OCI-LY3 (cell line): ENCODE measurements at regions not wholly inside any gene's neighbourhood (a gene's known extent, or its start where the extent isn't known, plus 50 kb on each side); places are given as distances from the start of the nearest gene placed in this dataset.

Source experiments
- H2AFZ ChIP-seq: fragments of 200-600, 300-600 bp; shearing (Covaris generic); 2 replicates; pipeline ENCODE4 v1.6.0; 2014; ENCODE audit warnings: antibody characterized with exemption, low read depth, low read length
- H3K27ac ChIP-seq: fragments of 200-600, 300-600 bp; sonication (generic); 2 replicates; pipeline ENCODE4 v1.5.1; 2014; ENCODE audit warnings: mild to moderate bottlenecking, low read length, moderate library complexity, mixed read lengths
- H3K27me3 ChIP-seq: fragments of 200-600, 300-600 bp; sonication (generic); 2 replicates; pipeline ENCODE4 v1.6.1; 2014; ENCODE audit warnings: low read depth, low read length, mixed read lengths
- H3K36me3 ChIP-seq: fragments of 200-600, 300-600 bp; sonication (generic); replicated peaks from 2 replicates; pipeline ENCODE3; 2014; ENCODE audit warnings: low read depth, low read length, mixed read lengths
- H3K4me1 ChIP-seq: fragments of 300-600, 200-600 bp; sonication (generic); 2 replicates; pipeline ENCODE4 v1.6.1; 2014; ENCODE audit warnings: low read length, mixed read lengths
- H3K4me2 ChIP-seq: fragments of 200-600, 300-600 bp; sonication (generic); 2 replicates; pipeline ENCODE4 v1.6.1; 2014; ENCODE audit warnings: low read length, mixed read lengths
- H3K4me3 ChIP-seq: fragments of 300-600, 200-600 bp; sonication (generic); 2 replicates; pipeline ENCODE4 v1.5.1; 2014; ENCODE audit warnings: antibody characterized with exemption, mild to moderate bottlenecking, low read length, moderate library complexity
- H3K79me2 ChIP-seq: fragments of 300-600, 200-600 bp; shearing (Covaris generic); 2 replicates; pipeline ENCODE4 v1.6.1; 2014; ENCODE audit warnings: mild to moderate bottlenecking, low read length, mixed read lengths
- H3K9ac ChIP-seq: fragments of 300-600, 200-600 bp; shearing (Covaris generic); 2 replicates; pipeline ENCODE4 v1.6.0; 2014; ENCODE audit warnings: mild to moderate bottlenecking, low read length, moderate library complexity
- H3K9me3 ChIP-seq: fragments of 200-600, 300-600 bp; shearing (Covaris generic); 2 replicates; pipeline ENCODE4 v1.6.1; 2014; ENCODE audit warnings: low read length, mixed read lengths; ENCODE audit not compliant: insufficient read depth
- H4K20me1 ChIP-seq: fragments of 200-600, 300-600 bp; sonication (generic); 2 replicates; pipeline ENCODE4 v1.6.1; 2016; ENCODE audit warnings: low read length, mixed read lengths; ENCODE audit not compliant: insufficient read depth
- EZH2phosphoT487 ChIP-seq: fragments of 200-600 bp; shearing (Covaris generic); IDR thresholded peaks from 2 replicates; pipeline ENCODE4 v1.6.1; 2018; ENCODE audit warnings: antibody characterized with exemption, mixed run types, low read depth
- TF ChIP-seq, protein P1 (sequence below): fragments of 200-600, 300-600 bp; sonication (generic); IDR thresholded peaks from 2 replicates; pipeline ENCODE4 v1.5.1; 2014; ENCODE audit warnings: antibody characterized with exemption, low read length, low read depth

GRCh38 chr5:24401773-24402172, 243.0 kb downstream of the CDH10 start:
- Histone ChIP-seq H3K9ac (no peak overlapping the region), H3K79me2 (no peaks in the 10 kb centered on the region)
- TF ChIP-seq, protein P1, sequence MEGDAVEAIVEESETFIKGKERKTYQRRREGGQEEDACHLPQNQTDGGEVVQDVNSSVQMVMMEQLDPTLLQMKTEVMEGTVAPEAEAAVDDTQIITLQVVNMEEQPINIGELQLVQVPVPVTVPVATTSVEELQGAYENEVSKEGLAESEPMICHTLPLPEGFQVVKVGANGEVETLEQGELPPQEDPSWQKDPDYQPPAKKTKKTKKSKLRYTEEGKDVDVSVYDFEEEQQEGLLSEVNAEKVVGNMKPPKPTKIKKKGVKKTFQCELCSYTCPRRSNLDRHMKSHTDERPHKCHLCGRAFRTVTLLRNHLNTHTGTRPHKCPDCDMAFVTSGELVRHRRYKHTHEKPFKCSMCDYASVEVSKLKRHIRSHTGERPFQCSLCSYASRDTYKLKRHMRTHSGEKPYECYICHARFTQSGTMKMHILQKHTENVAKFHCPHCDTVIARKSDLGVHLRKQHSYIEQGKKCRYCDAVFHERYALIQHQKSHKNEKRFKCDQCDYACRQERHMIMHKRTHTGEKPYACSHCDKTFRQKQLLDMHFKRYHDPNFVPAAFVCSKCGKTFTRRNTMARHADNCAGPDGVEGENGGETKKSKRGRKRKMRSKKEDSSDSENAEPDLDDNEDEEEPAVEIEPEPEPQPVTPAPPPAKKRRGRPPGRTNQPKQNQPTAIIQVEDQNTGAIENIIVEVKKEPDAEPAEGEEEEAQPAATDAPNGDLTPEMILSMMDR, result no peak
- TF ChIP-seq EZH2phosphoT487, result no peak

DNA sequence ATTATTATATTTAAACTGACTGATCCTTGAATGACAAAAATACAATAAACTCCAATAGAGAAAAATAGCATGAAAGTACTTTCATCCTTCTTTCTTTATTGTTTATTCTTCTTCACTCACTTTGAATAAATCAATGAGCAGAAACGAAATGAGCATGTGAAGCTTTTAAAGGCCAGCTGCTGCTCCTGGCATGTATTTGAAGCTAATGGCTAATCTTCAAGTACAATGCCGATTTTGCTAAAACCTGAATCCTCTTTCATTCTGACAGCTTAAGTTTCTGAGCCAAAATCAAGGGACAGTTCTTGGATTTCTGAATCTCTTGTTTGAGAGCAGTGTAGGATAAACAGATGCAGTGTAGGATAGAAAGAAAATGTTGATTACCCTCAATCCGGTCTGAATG, 237.3 kb downstream of the CDH10 start:
- Histone ChIP-seq H3K4me3 (no peak overlapping the region), H2AFZ (no peak overlapping the region)
- TF ChIP-seq, protein P1, result no peak
- TF ChIP-seq EZH2phosphoT487, result no peak

More at GRCh38 chr5:24401773-24402172, 243.0 kb downstream of the CDH10 start:
- Histone ChIP-seq H4K20me1 (no peaks in the 10 kb centered on the region), H3K4me3 (no peak overlapping the region), H3K4me2 (no peak overlapping the region), H3K9me3 (no peaks in the 10 kb centered on the region), H3K27me3 (no peaks in the 10 kb centered on the region), H3K4me1 (no peaks in the 10 kb centered on the region), H2AFZ (no peak overlapping the region), H3K27ac (no peak overlapping the region), H3K36me3 (no peaks in the 10 kb centered on the region)

GRCh38 chr5:24428345-24428744, 216.4 kb downstream of the CDH10 start:
- Histone ChIP-seq H4K20me1 (no peaks in the 10 kb centered on the region), H3K9me3 (no peaks in the 10 kb centered on the region), H3K4me3 (no peak overlapping the region), H3K27ac (no peak overlapping the region), H3K79me2 (no peaks in the 10 kb centered on the region), H3K36me3 (no peaks in the 10 kb centered on the region), H3K4me1 (no peaks in the 10 kb centered on the region), H3K9ac (no peak overlapping the region), H3K27me3 (no peaks in the 10 kb centered on the region), H2AFZ (no peak overlapping the region), H3K4me2 (no peak overlapping the region)
- TF ChIP-seq, protein P1, result no peak
- TF ChIP-seq EZH2phosphoT487, result no peak

More for the DNA sequence above, 237.3 kb downstream of the CDH10 start:
- Histone ChIP-seq H3K27ac (no peak overlapping the region), H3K27me3 (no peaks in the 10 kb centered on the region), H3K4me2 (no peak overlapping the region), H3K9ac (no peak overlapping the region), H4K20me1 (no peaks in the 10 kb centered on the region), H3K4me1 (no peaks in the 10 kb centered on the region), H3K79me2 (no peaks in the 10 kb centered on the region), H3K36me3 (no peaks in the 10 kb centered on the region), H3K9me3 (no peaks in the 10 kb centered on the region)

DNA sequence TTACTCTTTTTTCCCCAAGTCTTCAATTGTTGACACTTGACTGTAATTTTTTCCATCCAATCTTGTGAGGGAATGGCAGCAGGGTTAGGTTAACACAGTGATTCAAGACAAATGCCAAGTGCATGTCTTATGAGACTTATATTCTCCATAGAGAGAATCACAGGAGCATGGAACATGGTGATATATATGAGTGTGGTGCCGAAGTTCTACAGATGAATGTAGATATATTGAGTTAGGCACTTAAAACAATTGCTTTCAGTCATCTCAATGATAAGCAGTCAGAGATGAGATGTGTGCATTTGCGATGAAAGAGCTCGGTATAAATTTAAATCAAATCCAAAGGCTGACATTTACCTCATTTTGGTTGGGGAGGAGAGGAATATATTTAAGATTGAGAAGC, 211.2 kb downstream of the CDH10 start:
- Histone ChIP-seq H3K4me3 (no peak overlapping the region), H4K20me1 (no peaks in the 10 kb centered on the region), H3K4me1 (no peaks in the 10 kb centered on the region), H3K9ac (no peak overlapping the region), H3K27ac (no peak overlapping the region), H3K9me3 (no peaks in the 10 kb centered on the region), H3K4me2 (no peak overlapping the region), H3K79me2 (no peaks in the 10 kb centered on the region), H2AFZ (no peak overlapping the region), H3K36me3 (no peaks in the 10 kb centered on the region), H3K27me3 (no peaks in the 10 kb centered on the region)
- TF ChIP-seq, protein P1, result no peak
- TF ChIP-seq EZH2phosphoT487, result no peak
